GM18502 (cell line): ENCODE measurements at regions not wholly inside any gene's neighbourhood (a gene's known extent, or its start where the extent isn't known, plus 50 kb on each side); places are given as distances from the start of the nearest gene placed in this dataset.

Source experiments
- ATAC-seq: cut with Tn5 transposase; IDR thresholded peaks from one replicate; pipeline ENCODE4 v1.9.1; 2021; ENCODE audit warnings: mild to moderate bottlenecking; ENCODE audit not compliant: unreplicated experiment, poor library complexity

GRCh38 chr3:86738684-86739083, 252.3 kb downstream of the VGLL3 start:
- ATAC-seq, result no peak

GRCh38 chr3:86737517-86737916, 253.4 kb downstream of the VGLL3 start:
- no peak for ATAC-seq

- no peak for ATAC-seq
Observed at GRCh38 chr3:86733257-86733656, 257.7 kb downstream of the VGLL3 start.

- ATAC-seq, result no peak
Observed at GRCh38 chr3:86731501-86731901, 259.4 kb downstream of the VGLL3 start.

- no peak for ATAC-seq
Observed at GRCh38 chr3:86723433-86723832, 267.5 kb downstream of the VGLL3 start.

- ATAC-seq, result no peak
Observed at GRCh38 chr3:86711634-86712033, 279.3 kb downstream of the VGLL3 start.

GRCh38 chr3:86708893-86709292, 282.1 kb downstream of the VGLL3 start:
- ATAC-seq, result no peak

GRCh38 chr3:86702381-86702958, 288.5 kb downstream of the VGLL3 start:
- no peak for ATAC-seq

GRCh38 chr3:86695752-86696151, 295.2 kb downstream of the VGLL3 start:
- ATAC-seq, result no peak

GRCh38 chr3:86673991-86674390, 317.0 kb downstream of the VGLL3 start:
- ATAC-seq, result no peak

GRCh38 chr3:86661817-86662216, 329.1 kb downstream of the VGLL3 start:
- no peak for ATAC-seq

GRCh38 chr3:86658876-86659275, 332.1 kb downstream of the VGLL3 start:
- no peak for ATAC-seq

GRCh38 chr3:86654806-86655460, 336.0 kb downstream of the VGLL3 start:
- ATAC-seq, result no peak

GRCh38 chr3:86653661-86654205, 337.2 kb downstream of the VGLL3 start:
- no peak for ATAC-seq

- ATAC-seq, result no peak
Observed at GRCh38 chr3:86648087-86648486, 342.9 kb downstream of the VGLL3 start.

GRCh38 chr3:86645756-86646155, 345.2 kb downstream of the VGLL3 start:
- no peak for ATAC-seq

- ATAC-seq, result no peak
Observed at GRCh38 chr3:86634361-86634760, 356.6 kb downstream of the VGLL3 start.

- ATAC-seq, result no peak
Observed at GRCh38 chr3:86629511-86629910, 361.4 kb downstream of the VGLL3 start.

- no peak for ATAC-seq
Observed at GRCh38 chr3:86624192-86624591, 366.8 kb downstream of the VGLL3 start.

GRCh38 chr3:86618706-86619105, 372.2 kb downstream of the VGLL3 start:
- ATAC-seq, result no peak

GRCh38 chr3:86605166-86605565, 385.8 kb downstream of the VGLL3 start:
- ATAC-seq, result no peak

GRCh38 chr3:86595696-86596095, 395.3 kb downstream of the VGLL3 start:
- ATAC-seq, result no peak
